ENCODE measurements at regions not wholly inside any gene's neighbourhood (a gene's known extent, or its start where the extent isn't known, plus 50 kb on each side); places are given as distances from the start of the nearest gene placed in this dataset.

GRCh38 chr9:7240569-7241311, 483.0 kb downstream of the KDM4C start:
- Histone ChIP-seq H3K27ac (ENCODE audit: low read depth, low read length, poor library complexity, severe bottlenecking) (no peak overlapping the region), H3K4me1 (ENCODE audit: insufficient read depth, low read length, severe bottlenecking) (no peaks in the 10 kb centered on the region), H3F3A (ENCODE audit: insufficient read depth, low read length) (no peaks in the 10 kb centered on the region), H3K9me2 (ENCODE audit: low read depth, low read length) (no peaks in the 10 kb centered on the region), H3K79me2 (ENCODE audit: insufficient read depth, low read length) (no peaks in the 10 kb centered on the region), H2AFZ (ENCODE audit: low read length) (no peak overlapping the region), H3K9ac (ENCODE audit: low read length) (no peak overlapping the region), H3K27me3 (ENCODE audit: insufficient read depth, low read length) (no peaks in the 10 kb centered on the region; the same call in 1 of the 2 replicates), H4K20me1 (ENCODE audit: insufficient read depth, low read length) (no peaks in the 10 kb centered on the region), H3K9me3 (ENCODE audit: low read length) (no peaks in the 10 kb centered on the region), H3K4me2 (ENCODE audit: low read length) (no peak overlapping the region), H3K4me3 (ENCODE audit: low read depth, low read length, poor library complexity, severe bottlenecking) (no peak overlapping the region), H3K36me3 (ENCODE audit: insufficient read depth, low read length) (no peaks in the 10 kb centered on the region)
- no peak for TF ChIP-seq EZH2 (IDR thresholded peaks at IDR 0.05; ENCODE audit: borderline replicate concordance, low read length)
- TF ChIP-seq, protein P1, sequence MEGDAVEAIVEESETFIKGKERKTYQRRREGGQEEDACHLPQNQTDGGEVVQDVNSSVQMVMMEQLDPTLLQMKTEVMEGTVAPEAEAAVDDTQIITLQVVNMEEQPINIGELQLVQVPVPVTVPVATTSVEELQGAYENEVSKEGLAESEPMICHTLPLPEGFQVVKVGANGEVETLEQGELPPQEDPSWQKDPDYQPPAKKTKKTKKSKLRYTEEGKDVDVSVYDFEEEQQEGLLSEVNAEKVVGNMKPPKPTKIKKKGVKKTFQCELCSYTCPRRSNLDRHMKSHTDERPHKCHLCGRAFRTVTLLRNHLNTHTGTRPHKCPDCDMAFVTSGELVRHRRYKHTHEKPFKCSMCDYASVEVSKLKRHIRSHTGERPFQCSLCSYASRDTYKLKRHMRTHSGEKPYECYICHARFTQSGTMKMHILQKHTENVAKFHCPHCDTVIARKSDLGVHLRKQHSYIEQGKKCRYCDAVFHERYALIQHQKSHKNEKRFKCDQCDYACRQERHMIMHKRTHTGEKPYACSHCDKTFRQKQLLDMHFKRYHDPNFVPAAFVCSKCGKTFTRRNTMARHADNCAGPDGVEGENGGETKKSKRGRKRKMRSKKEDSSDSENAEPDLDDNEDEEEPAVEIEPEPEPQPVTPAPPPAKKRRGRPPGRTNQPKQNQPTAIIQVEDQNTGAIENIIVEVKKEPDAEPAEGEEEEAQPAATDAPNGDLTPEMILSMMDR (IDR thresholded peaks at IDR 0.05; ENCODE audit: low read length), result no peak

DNA sequence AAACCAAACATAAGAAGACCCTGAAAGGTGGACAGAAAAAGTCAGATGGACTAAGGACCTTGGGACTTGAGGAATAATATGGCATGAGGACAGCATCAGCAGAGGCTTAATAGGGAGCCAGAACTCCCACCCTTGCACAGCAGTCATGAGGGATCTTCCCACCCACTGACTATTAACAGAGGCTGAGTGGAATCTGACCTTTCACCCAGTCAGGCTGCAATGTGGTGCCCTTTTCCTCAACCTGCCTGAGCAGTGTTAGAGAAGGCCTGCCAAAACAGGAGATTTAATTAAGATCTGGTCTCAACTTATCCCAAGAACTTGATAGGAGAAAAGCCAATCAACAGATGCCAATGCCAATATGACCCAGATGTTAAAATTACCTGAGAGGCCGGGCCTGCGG, 481.9 kb downstream of the KDM4C start:
- no peak for TF ChIP-seq EZH2 (IDR thresholded peaks at IDR 0.05; ENCODE audit: borderline replicate concordance, low read length)
- TF ChIP-seq, protein P1 (IDR thresholded peaks at IDR 0.05; ENCODE audit: low read length), result no peak
- Histone ChIP-seq H3K4me3 (ENCODE audit: low read depth, low read length, poor library complexity, severe bottlenecking) (no peak overlapping the region), H3K4me2 (ENCODE audit: low read length) (no peak overlapping the region), H3K4me1 (ENCODE audit: insufficient read depth, low read length, severe bottlenecking) (no peaks in the 10 kb centered on the region), H3K9me3 (ENCODE audit: low read length) (no peaks in the 10 kb centered on the region), H3K36me3 (ENCODE audit: insufficient read depth, low read length) (no peaks in the 10 kb centered on the region), H3K27me3 (ENCODE audit: insufficient read depth, low read length) (no peaks in the 10 kb centered on the region; the same call in 1 of the 2 replicates), H3K9me2 (ENCODE audit: low read depth, low read length) (no peaks in the 10 kb centered on the region), H2AFZ (ENCODE audit: low read length) (no peak overlapping the region), H3F3A (ENCODE audit: insufficient read depth, low read length) (no peaks in the 10 kb centered on the region), H3K79me2 (ENCODE audit: insufficient read depth, low read length) (no peaks in the 10 kb centered on the region), H4K20me1 (ENCODE audit: insufficient read depth, low read length) (no peaks in the 10 kb centered on the region), H3K27ac (ENCODE audit: low read depth, low read length, poor library complexity, severe bottlenecking) (no peak overlapping the region), H3K9ac (ENCODE audit: low read length) (no peak overlapping the region)

DNA sequence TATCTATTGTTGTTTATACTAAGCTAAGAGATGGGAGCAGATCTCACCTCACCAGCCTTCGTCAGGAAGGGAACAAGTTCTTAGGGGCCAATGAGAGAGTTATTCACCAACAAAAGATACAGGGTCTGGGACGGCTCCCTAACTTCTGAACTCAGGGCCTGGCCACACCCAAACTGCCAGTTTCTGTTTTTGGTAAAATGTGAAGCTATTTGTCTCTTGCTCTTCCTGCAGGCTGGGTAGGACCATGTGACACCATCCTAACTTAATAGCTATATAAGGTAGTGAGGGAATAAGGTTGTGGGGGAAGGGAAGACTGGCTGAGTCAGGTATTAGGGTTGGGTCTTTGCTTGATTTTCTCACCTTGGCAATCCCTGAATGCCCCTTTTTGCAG, 480.5 kb downstream of the KDM4C start:
- Histone ChIP-seq H3K4me2 (ENCODE audit: low read length) (no peak overlapping the region), H3K27me3 (ENCODE audit: insufficient read depth, low read length) (no peaks in the 10 kb centered on the region; the same call in 1 of the 2 replicates), H2AFZ (ENCODE audit: low read length) (no peak overlapping the region)

More for the DNA sequence above, 480.5 kb downstream of the KDM4C start:
- no peaks in the 10 kb centered on the region for H4K20me1 ChIP-seq (ENCODE audit: insufficient read depth, low read length)
- H3K4me3 ChIP-seq (ENCODE audit: low read depth, low read length, poor library complexity, severe bottlenecking), result no peak overlapping the region
- H3K36me3 ChIP-seq (ENCODE audit: insufficient read depth, low read length), result no peaks in the 10 kb centered on the region
- no peaks in the 10 kb centered on the region for H3K9me3 ChIP-seq (ENCODE audit: low read length)
- H3K79me2 ChIP-seq (ENCODE audit: insufficient read depth, low read length), result no peaks in the 10 kb centered on the region
- no peak for TF ChIP-seq EZH2 (IDR thresholded peaks at IDR 0.05; ENCODE audit: borderline replicate concordance, low read length)
- TF ChIP-seq, protein P1 (IDR thresholded peaks at IDR 0.05; ENCODE audit: low read length), result no peak
- no peak overlapping the region for H3K9ac ChIP-seq (ENCODE audit: low read length)
- H3F3A ChIP-seq (ENCODE audit: insufficient read depth, low read length), result no peaks in the 10 kb centered on the region
- no peak overlapping the region for H3K27ac ChIP-seq (ENCODE audit: low read depth, low read length, poor library complexity, severe bottlenecking)
- no peaks in the 10 kb centered on the region for H3K9me2 ChIP-seq (ENCODE audit: low read depth, low read length)
- no peaks in the 10 kb centered on the region for H3K4me1 ChIP-seq (ENCODE audit: insufficient read depth, low read length, severe bottlenecking)
